GM21619 (cell line): ENCODE measurements at regions not wholly inside any gene's neighbourhood (a gene's known extent, or its start where the extent isn't known, plus 50 kb on each side); places are given as distances from the start of the nearest gene placed in this dataset.

Experiments used
- ATAC-seq: cut with Tn5 transposase; IDR thresholded peaks from one replicate; pipeline ENCODE4 v1.9.1; 2021; ENCODE audit not compliant: unreplicated experiment

- no peak for ATAC-seq
Observed at GRCh38 chr9:96089452-96090085, 212.4 kb downstream of the HSD17B3 start.

- no peak for ATAC-seq
Observed at GRCh38 chr9:96088510-96088909, 213.0 kb downstream of the ERCC6L2 start.

- ATAC-seq, result no peak
Observed at GRCh38 chr9:96087669-96088299, 212.3 kb downstream of the ERCC6L2 start.

- ATAC-seq, result no peak
Observed at GRCh38 chr9:96086936-96087571, 211.6 kb downstream of the ERCC6L2 start.

GRCh38 chr9:96085491-96086143, 210.1 kb downstream of the ERCC6L2 start:
- no peak for ATAC-seq

GRCh38 chr9:96084331-96084734, 208.8 kb downstream of the ERCC6L2 start:
- no peak for ATAC-seq

- no peak for ATAC-seq
Observed at GRCh38 chr9:96082516-96083232, 207.2 kb downstream of the ERCC6L2 start.

- no peak for ATAC-seq
Observed at GRCh38 chr9:96080364-96080763, 204.9 kb downstream of the ERCC6L2 start.

GRCh38 chr9:96079779-96080178, 204.3 kb downstream of the ERCC6L2 start:
- ATAC-seq, result no peak

GRCh38 chr9:96078897-96079490, 203.5 kb downstream of the ERCC6L2 start:
- ATAC-seq, result no peak

- ATAC-seq, result no peak
Observed at GRCh38 chr9:96075757-96076156, 200.3 kb downstream of the ERCC6L2 start.

- ATAC-seq, result no peak
Observed at GRCh38 chr9:96075111-96075510, 199.6 kb downstream of the ERCC6L2 start.

GRCh38 chr9:96073531-96074480, 198.3 kb downstream of the ERCC6L2 start:
- ATAC-seq, result no peak

- no peak for ATAC-seq
Observed at GRCh38 chr9:96072930-96073329, 197.4 kb downstream of the ERCC6L2 start.

GRCh38 chr9:96071815-96072124, 196.3 kb downstream of the ERCC6L2 start:
- no peak for ATAC-seq

- ATAC-seq, result no peak
Observed at GRCh38 chr9:96071076-96071814, 195.8 kb downstream of the ERCC6L2 start.

- no peak for ATAC-seq
Observed at GRCh38 chr9:96069629-96070220, 194.2 kb downstream of the ERCC6L2 start.

- no peak for ATAC-seq
Observed at GRCh38 chr9:96068511-96068910, 193.0 kb downstream of the ERCC6L2 start.

GRCh38 chr9:96067600-96067999, 192.1 kb downstream of the ERCC6L2 start:
- no peak for ATAC-seq
